LNCaP clone FGC (cell line): ENCODE measurements at regions not wholly inside any gene's neighbourhood (a gene's known extent, or its start where the extent isn't known, plus 50 kb on each side); places are given as distances from the start of the nearest gene placed in this dataset.

Source experiments
- DNase-seq: peaks from one replicate; pipeline ENCODE4 v3.0.0-alpha.2; 2011; ENCODE audit warnings: low read depth
- H3K4me3 ChIP-seq: 2 replicates; pipeline ENCODE4 v1.5.1; 2011; ENCODE audit warnings: mild to moderate bottlenecking, low read depth, low read length, control low read depth
- CTCF ChIP-seq: IDR thresholded peaks from 2 replicates; pipeline ENCODE4 v1.5.1; 2012; ENCODE audit warnings: mild to moderate bottlenecking; ENCODE audit not compliant: control insufficient read depth, insufficient read depth; ENCODE audit errors: extremely low read depth

DNA sequence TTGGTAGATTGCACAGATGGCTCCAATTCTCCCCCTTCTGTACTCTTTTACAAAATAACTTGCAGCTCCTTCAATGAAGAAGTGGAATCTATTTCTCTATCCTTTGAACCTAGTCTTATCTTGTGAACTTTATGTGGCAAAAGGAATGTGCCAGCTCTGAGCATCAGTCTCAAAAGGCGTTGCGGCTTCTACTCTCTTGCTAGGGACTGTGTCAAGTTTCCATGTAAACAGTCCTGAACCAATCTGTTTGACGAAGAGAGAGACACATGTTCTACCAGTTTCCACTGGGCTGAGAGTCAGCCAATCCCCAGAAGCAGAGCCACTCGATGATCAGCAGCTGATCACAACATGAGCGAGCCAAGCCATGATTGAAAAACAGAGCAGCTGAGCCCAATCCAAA lies 439.7 kb upstream of the SETBP1 start:
- no peak overlapping the region for H3K4me3 ChIP-seq
- DNase-seq: no peak
- no peak for TF ChIP-seq CTCF

DNA sequence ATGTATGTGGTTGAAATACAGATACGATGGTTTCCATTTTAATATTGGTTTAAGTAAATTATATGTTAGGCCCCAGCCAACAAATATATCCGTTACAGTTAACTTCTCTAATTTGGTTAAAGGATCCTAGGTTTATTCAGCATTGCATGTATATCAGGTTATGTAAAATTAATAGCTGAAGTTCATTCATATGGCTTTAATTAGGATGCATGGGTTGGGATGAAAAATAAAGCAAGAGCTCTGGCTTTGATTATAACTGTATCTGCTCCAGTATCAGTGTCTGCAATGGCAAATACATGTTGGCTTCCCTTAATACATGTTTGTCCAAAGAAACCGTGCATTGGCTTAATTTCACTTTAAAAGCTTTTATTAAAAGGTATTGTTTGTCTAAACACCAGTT lies 435.7 kb upstream of the SETBP1 start:
- no peak for TF ChIP-seq CTCF
- DNase-seq: no peak

GRCh38 chr18:44246001-44246400 lies 434.7 kb upstream of the SETBP1 start:
- no peak overlapping the region for H3K4me3 ChIP-seq
- no peak for DNase-seq
- no peak for TF ChIP-seq CTCF

More for the DNA sequence above, 435.7 kb upstream of the SETBP1 start:
- no peak overlapping the region for H3K4me3 ChIP-seq

DNA sequence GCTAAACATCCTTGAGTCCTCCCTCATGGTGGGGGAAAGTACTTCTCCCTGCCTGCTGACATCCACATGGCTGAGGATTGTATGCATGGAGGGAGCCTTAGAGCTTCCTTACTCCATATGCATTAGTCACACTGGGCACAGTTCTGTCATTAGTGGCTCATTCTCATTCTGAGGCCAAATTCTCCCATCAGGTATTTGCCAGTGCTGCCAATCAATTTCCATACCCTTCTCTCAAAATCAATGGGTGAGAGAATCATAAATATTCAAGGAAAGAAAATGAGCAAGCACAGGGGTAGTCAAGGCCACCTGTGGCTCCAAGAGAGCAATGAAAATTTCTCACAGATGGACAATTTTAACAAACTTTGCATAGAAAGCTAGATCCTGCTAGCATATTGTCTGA lies 422.6 kb upstream of the SETBP1 start:
- H3K4me3 ChIP-seq: no peak overlapping the region
- DNase-seq: no peak
- no peak for TF ChIP-seq CTCF

- H3K4me3 ChIP-seq: no peak overlapping the region
- DNase-seq: no peak
- TF ChIP-seq CTCF: no peak
These were observed 422.1 kb upstream of the SETBP1 start for GRCh38 chr18:44258576-44258975.

- no peak for TF ChIP-seq CTCF
- no peak for DNase-seq
- no peak overlapping the region for H3K4me3 ChIP-seq
These were observed 421.1 kb upstream of the SETBP1 start for GRCh38 chr18:44259610-44260009.

GRCh38 chr18:44265437-44265836 lies 415.3 kb upstream of the SETBP1 start:
- H3K4me3 ChIP-seq: no peak overlapping the region
- no peak for DNase-seq
- no peak for TF ChIP-seq CTCF
